Transverse colon (tissue), 4 donors: ENCODE measurements at regions not wholly inside any gene's neighbourhood (a gene's known extent, or its start where the extent isn't known, plus 50 kb on each side); places are given as distances from the start of the nearest gene placed in this dataset.

ENCODE experiments used
- DNase-seq: peaks from one replicate; pipeline ENCODE4 v3.0.0-alpha.2; 2019
- H3K27ac ChIP-seq, 4 donors: fragments of 200-600 bp; sonication (generic); 2 replicates each; pipeline ENCODE4 v1.5.1; 2016 to 2018; ENCODE audit warnings: inconsistent platforms in 4 of 4
- H3K27me3 ChIP-seq: fragments of 200-600 bp; sonication (generic); 2 replicates; pipeline ENCODE4 v1.5.1; 2017; ENCODE audit warnings: inconsistent platforms
- H3K36me3 ChIP-seq, 4 donors: fragments of 200-600 bp; sonication (generic); 2 replicates each; pipeline ENCODE4 v1.5.1; 2017 to 2019; ENCODE audit warnings: inconsistent platforms in 4 of 4
- H3K4me1 ChIP-seq, 4 donors: fragments of 200-600 bp; sonication (generic); 2 replicates each; pipeline ENCODE4 v1.5.1; 2017 to 2020; ENCODE audit warnings: inconsistent platforms in 4 of 4
- H3K4me3 ChIP-seq, 4 donors: fragments of 200-600 bp; sonication (generic); 1 replicate in 1 of 4; 2 replicates in 3 of 4; pipeline versions ENCODE4 v1.5.1 to v1.6.1; 2017 to 2019; ENCODE audit warnings: inconsistent platforms in 4 of 4
- H3K9me3 ChIP-seq, 2 donors: fragments of 200-600 bp; sonication (generic); 2 replicates each; pipeline ENCODE4 v1.5.1; 2017 to 2019; ENCODE audit warnings: inconsistent platforms in 2 of 2
- EP300 ChIP-seq: sonication (generic); formaldehyde crosslinking; IDR thresholded peaks from one replicate; pipeline ENCODE4 v1.6.1; 2017; ENCODE audit warnings: antibody characterized with exemption, low read depth
- POLR2A ChIP-seq: fragments of 450-650 bp; IDR thresholded peaks from one replicate; pipeline ENCODE4 v1.6.1; 2016; ENCODE audit warnings: antibody characterized with exemption, mild to moderate bottlenecking, moderate library complexity
- POLR2AphosphoS5 ChIP-seq, 3 donors: sonication (generic); formaldehyde crosslinking; IDR thresholded peaks; one replicate each; pipeline ENCODE4 v1.6.1; 2016; ENCODE audit warnings: antibody characterized with exemption in 3 of 3
- WGBS, 2 donors: methylation state at CpG; one replicate each; pipeline ENCODE4 v1.1.5; 2018; ENCODE audit warnings: low coverage in 1 of 2; 5-methylcytosine and 5-hydroxymethylcytosine counted together
- in situ Hi-C, 4 donors: fragments of 200-750 bp; cut with MboI; loops; one replicate each; pipeline versions ENCODE4 v1.15.0 to v1.15.1; 2017; ENCODE audit warnings: low sequenced_read_pairs in 3 of 4, low pct_ligation_motif_present in 1 of 4, low pct_unique_long_range_greater_than_20kb in 1 of 4
- intact Hi-C: fragments of 100-400 bp; cut with DNase I; formaldehyde crosslinking; loops from one replicate; pipeline ENCODE4 v1.15.1; 2023; ENCODE audit warnings: low total_unique reads
- TF ChIP-seq, protein P1 (sequence below), 5 experiments: fragments of 200-600 bp in 3 of 5; fragments of 450-650 bp in 2 of 5; sonication (generic) in 3 of 5; IDR thresholded peaks; 1 replicate in 2 of 5; 2 replicates in 3 of 5; pipeline ENCODE4 v1.5.1; 2016 to 2017; ENCODE audit warnings: antibody characterized with exemption in 5 of 5, inconsistent platforms in 3 of 5, mild to moderate bottlenecking in 2 of 5, moderate library complexity in 1 of 5

DNA sequence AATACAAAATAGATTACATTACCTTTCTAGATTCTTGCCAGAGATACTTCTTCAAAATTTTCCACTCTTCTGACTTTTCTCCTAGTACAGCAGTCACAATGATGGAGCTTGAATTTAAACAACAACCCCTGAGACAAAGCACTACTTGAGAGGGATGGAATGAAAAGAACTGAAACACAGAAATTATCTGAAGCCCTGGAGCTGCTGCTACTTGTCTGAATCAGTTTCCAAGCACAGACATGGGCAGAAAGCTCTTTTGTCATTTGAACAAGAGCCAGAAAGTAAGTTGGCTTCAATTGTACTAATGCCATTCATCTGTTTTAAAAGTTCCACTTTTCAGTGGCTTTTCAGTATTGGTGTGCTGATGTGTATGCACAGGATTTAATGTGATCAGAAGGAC, 718.5 kb upstream of the ARPP21 start:
- DNase-seq: no peak
- Histone ChIP-seq H3K36me3 (no peaks in the 10 kb centered on the region), H3K27me3 (no peaks in the 10 kb centered on the region), H3K27ac (no peak overlapping the region), H3K9me3 (no peaks in the 10 kb centered on the region), H3K4me3 (no peak overlapping the region), H3K4me1 (no peaks in the 10 kb centered on the region)
- intact Hi-C loops (no loop called here), in situ Hi-C loops (no loop called here)
- TF ChIP-seq, protein P1, sequence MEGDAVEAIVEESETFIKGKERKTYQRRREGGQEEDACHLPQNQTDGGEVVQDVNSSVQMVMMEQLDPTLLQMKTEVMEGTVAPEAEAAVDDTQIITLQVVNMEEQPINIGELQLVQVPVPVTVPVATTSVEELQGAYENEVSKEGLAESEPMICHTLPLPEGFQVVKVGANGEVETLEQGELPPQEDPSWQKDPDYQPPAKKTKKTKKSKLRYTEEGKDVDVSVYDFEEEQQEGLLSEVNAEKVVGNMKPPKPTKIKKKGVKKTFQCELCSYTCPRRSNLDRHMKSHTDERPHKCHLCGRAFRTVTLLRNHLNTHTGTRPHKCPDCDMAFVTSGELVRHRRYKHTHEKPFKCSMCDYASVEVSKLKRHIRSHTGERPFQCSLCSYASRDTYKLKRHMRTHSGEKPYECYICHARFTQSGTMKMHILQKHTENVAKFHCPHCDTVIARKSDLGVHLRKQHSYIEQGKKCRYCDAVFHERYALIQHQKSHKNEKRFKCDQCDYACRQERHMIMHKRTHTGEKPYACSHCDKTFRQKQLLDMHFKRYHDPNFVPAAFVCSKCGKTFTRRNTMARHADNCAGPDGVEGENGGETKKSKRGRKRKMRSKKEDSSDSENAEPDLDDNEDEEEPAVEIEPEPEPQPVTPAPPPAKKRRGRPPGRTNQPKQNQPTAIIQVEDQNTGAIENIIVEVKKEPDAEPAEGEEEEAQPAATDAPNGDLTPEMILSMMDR (IDR thresholded peaks at IDR 0.05): no peak
- no peak for TF ChIP-seq EP300
- no peak for TF ChIP-seq POLR2AphosphoS5 (IDR thresholded peaks at IDR 0.05)
- TF ChIP-seq POLR2A: no peak

DNA sequence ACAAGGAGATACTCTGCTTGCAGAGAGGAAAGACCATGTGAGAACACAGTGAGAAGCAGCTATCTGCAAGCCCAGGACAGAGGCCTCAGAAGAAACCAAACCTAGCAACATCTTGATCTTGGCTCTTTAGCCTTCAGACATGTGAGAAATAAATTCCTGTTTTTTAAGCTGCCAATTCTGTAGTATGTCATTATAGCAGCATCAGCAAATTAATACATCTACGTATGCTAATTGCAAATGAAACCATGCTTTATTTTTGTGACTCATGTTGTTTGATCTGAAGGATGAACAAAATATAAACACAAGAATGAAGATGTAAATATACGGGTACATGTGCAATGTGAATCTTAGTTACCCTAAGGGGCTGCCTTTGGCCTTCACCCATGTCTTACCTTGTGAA, 714.4 kb upstream of the ARPP21 start:
- 79 to 91% methylated on average over 2 of the region's 2 CpGs for WGBS, 2 donors
- intact Hi-C loops (no loop called here), in situ Hi-C loops (no loop called here)
- H3K36me3 ChIP-seq: no peaks in the 10 kb centered on the region
- DNase-seq: no peak
- H3K9me3 ChIP-seq: no peaks in the 10 kb centered on the region
- no peak overlapping the region for H3K27ac ChIP-seq
- no peaks in the 10 kb centered on the region for H3K27me3 ChIP-seq
- no peak overlapping the region for H3K4me3 ChIP-seq
- H3K4me1 ChIP-seq: no peaks in the 10 kb centered on the region
- TF ChIP-seq POLR2AphosphoS5 (IDR thresholded peaks at IDR 0.05) (no peak), POLR2A (no peak), EP300 (no peak)
- TF ChIP-seq, protein P1 (IDR thresholded peaks at IDR 0.05): no peak

DNA sequence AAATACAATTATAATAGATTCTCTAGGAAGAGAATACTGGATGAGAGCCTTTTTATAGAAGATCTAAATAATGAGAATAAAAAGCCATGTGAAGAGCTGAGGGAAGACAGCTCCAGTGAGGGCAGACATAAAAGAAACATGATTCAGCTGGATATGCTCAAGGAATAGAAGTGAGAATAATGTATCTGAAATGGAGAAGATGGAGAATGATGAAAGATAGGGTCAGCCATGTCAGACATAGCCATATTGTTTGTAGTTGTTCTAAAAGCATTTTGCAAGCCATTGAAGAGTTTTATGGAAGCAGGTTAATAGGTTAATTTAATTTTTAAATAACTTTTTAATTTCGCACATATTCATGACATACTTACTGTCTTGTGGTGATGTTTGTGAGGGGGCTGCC, 713.5 kb upstream of the ARPP21 start:
- intact Hi-C loops (no loop called here), in situ Hi-C loops (no loop called here)
- no peaks in the 10 kb centered on the region for H3K4me1 ChIP-seq
- H3K36me3 ChIP-seq: no peaks in the 10 kb centered on the region
- H3K27ac ChIP-seq: no peak overlapping the region
- DNase-seq: no peak
- WGBS, 2 donors: 85 to 87% methylated on average over 1 of the region's 1 CpG
- H3K4me3 ChIP-seq: no peak overlapping the region
- H3K9me3 ChIP-seq: no peaks in the 10 kb centered on the region
- no peaks in the 10 kb centered on the region for H3K27me3 ChIP-seq
- TF ChIP-seq, protein P1 (IDR thresholded peaks at IDR 0.05): no peak
- no peak for TF ChIP-seq POLR2AphosphoS5 (IDR thresholded peaks at IDR 0.05)

DNA sequence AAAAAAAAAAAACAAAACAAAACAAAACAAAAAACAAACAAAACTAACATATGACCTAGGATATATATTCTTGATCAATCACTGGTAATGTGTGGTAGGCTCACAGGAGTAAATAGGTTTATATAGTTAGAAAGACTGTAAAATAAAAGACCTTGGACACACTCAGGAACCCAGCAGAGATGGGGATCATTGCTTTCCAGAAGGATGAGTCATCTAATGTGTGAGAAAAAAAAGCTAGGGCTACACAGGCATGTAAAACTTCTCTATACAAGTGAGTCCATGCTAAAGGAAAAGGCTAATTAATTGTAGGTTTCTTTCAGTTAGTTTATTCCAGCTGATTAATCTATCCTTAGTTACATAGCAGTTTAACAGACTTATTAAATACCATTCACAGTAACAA, 710.3 kb upstream of the ARPP21 start:
- intact Hi-C loops (no loop called here), in situ Hi-C loops (no loop called here)
- no peaks in the 10 kb centered on the region for H3K4me1 ChIP-seq
- no peaks in the 10 kb centered on the region for H3K36me3 ChIP-seq
- no peak overlapping the region for H3K4me3 ChIP-seq
- H3K27ac ChIP-seq: no peak overlapping the region
- TF ChIP-seq, protein P1 (IDR thresholded peaks at IDR 0.05): no peak
- TF ChIP-seq EP300: no peak
- TF ChIP-seq POLR2A: no peak
- TF ChIP-seq POLR2AphosphoS5 (IDR thresholded peaks at IDR 0.05): no peak
- no peaks in the 10 kb centered on the region for H3K27me3 ChIP-seq
- no peaks in the 10 kb centered on the region for H3K9me3 ChIP-seq
- DNase-seq: no peak
